SK-N-SH (cell line): ENCODE measurements at regions not wholly inside any gene's neighbourhood (a gene's known extent, or its start where the extent isn't known, plus 50 kb on each side); places are given as distances from the start of the nearest gene placed in this dataset.

Experiments used
- CTCF ChIA-PET: fragments of 300-600, 350-600 bp; formaldehyde crosslinking; extraction: SDS; loops from one replicate; lab custom pipeline; 2021; lab: Yijun Ruan, JAX
- POLR2A ChIA-PET: fragments of 350-600 bp; sonication (Branson Sonifier 250); formaldehyde crosslinking; extraction: SDS; loops from one replicate; lab custom pipeline; 2020; ENCODE audit warnings: antibody characterized with exemption, inconsistent platforms; lab: Yijun Ruan, JAX
- DNase-seq: peaks from one replicate; pipeline ENCODE4 v3.0.0; 2012
- H2AFZ ChIP-seq: fragments of 200-600 bp; sonication (generic); 2 replicates; pipeline ENCODE4 v1.8.1; 2016; ENCODE audit warnings: antibody characterized with exemption, mild to moderate bottlenecking, low read depth
- H3F3A ChIP-seq: fragments of 200-600 bp; sonication (generic); replicated peaks from 2 replicates; pipeline ENCODE3; 2016; ENCODE audit warnings: antibody characterized with exemption, mild to moderate bottlenecking; ENCODE audit not compliant: insufficient read depth
- H3K27ac ChIP-seq, 2 experiments: fragments of 200-500 bp in 1 of 2; fragments of 200-600 bp in 1 of 2; sonication (Bioruptor generic) in 1 of 2; sonication (generic), shearing (Covaris generic) in 1 of 2; 2 replicates each; pipeline versions ENCODE4 v1.5.1 to v1.6.1; 2014 to 2016; ENCODE audit warnings: low read depth in 2 of 2, inconsistent platforms in 1 of 2, low read length in 1 of 2, mild to moderate bottlenecking in 1 of 2, mixed read lengths in 1 of 2
- H3K27me3 ChIP-seq: fragments of 200-600 bp; sonication (generic), shearing (Covaris generic); 2 replicates; pipeline ENCODE4 v1.6.1; 2016; ENCODE audit warnings: mixed run types; ENCODE audit not compliant: insufficient read depth
- H3K36me3 ChIP-seq, 2 experiments: fragments of 200-500 bp in 1 of 2; fragments of 200-600 bp in 1 of 2; sonication (Bioruptor generic) in 1 of 2; sonication (generic) in 1 of 2; replicated peaks in 1 of 2; 2 replicates each; pipeline versions ENCODE3 to v1.5.1; 2014 to 2016; ENCODE audit warnings: low read length in 1 of 2, mild to moderate bottlenecking in 1 of 2; ENCODE audit not compliant: insufficient read depth in 2 of 2, control insufficient read depth in 1 of 2
- H3K4me1 ChIP-seq, 2 experiments: fragments of 200-500 bp in 1 of 2; fragments of 200-600 bp in 1 of 2; sonication (Bioruptor generic) in 1 of 2; sonication (generic), shearing (Covaris generic) in 1 of 2; 2 replicates each; pipeline versions ENCODE4 v1.5.1 to v1.6.1; 2014 to 2016; ENCODE audit warnings: low read depth in 1 of 2, low read length in 1 of 2, mixed run types in 1 of 2; ENCODE audit not compliant: insufficient read depth in 2 of 2, control insufficient read depth in 1 of 2
- H3K4me2 ChIP-seq: fragments of 200-600 bp; sonication (generic), shearing (Covaris generic); 2 replicates; pipeline ENCODE4 v1.6.1; 2017; ENCODE audit warnings: mixed run types
- H3K4me3 ChIP-seq, 2 experiments: fragments of 200-500 bp in 1 of 2; fragments of 200-600 bp in 1 of 2; sonication (Bioruptor generic) in 1 of 2; sonication (generic), shearing (Covaris generic) in 1 of 2; 2 replicates each; pipeline versions ENCODE4 v1.5.1 to v1.8.1; 2014 to 2016; ENCODE audit warnings: low read depth in 2 of 2, inconsistent platforms in 1 of 2, low read length in 1 of 2, mild to moderate bottlenecking in 1 of 2, mixed read lengths in 1 of 2, moderate library complexity in 1 of 2
- H3K79me2 ChIP-seq: fragments of 200-600 bp; sonication (generic); 2 replicates; pipeline ENCODE4 v1.8.1; 2017; ENCODE audit warnings: mild to moderate bottlenecking; ENCODE audit not compliant: insufficient read depth
- H3K9ac ChIP-seq: fragments of 200-600 bp; sonication (generic); 2 replicates; pipeline ENCODE4 v1.6.1; 2017; ENCODE audit warnings: mixed run types
- H3K9me2 ChIP-seq: fragments of 200-600 bp; sonication (generic); 2 replicates; pipeline ENCODE4 v1.6.1; 2017; ENCODE audit warnings: mixed run types
- H3K9me3 ChIP-seq: fragments of 200-600 bp; sonication (generic); 2 replicates; pipeline ENCODE4 v1.6.1; 2017; ENCODE audit warnings: mixed run types, mild to moderate bottlenecking, moderate library complexity
- H4K20me1 ChIP-seq: fragments of 200-600 bp; sonication (generic); 2 replicates; pipeline ENCODE4 v1.6.1; 2017; ENCODE audit warnings: mild to moderate bottlenecking, mixed run types; ENCODE audit not compliant: insufficient read depth
- CHD2 ChIP-seq: fragments of 150-350 bp; IDR thresholded peaks from 2 replicates; pipeline ENCODE4 v1.6.1; 2018; ENCODE audit warnings: low read length; ENCODE audit not compliant: partially characterized antibody
- EZH2phosphoT487 ChIP-seq: fragments of 200-600 bp; sonication (generic); IDR thresholded peaks from 2 replicates; pipeline ENCODE4 v1.6.1; 2017; ENCODE audit warnings: low read depth, mixed run types, mild to moderate bottlenecking, antibody characterized with exemption, moderate library complexity, borderline replicate concordance
- FOXJ3 ChIP-seq: sonication (generic); formaldehyde crosslinking; IDR thresholded peaks from 2 replicates; pipeline ENCODE4 v1.5.1; 2020; ENCODE audit warnings: mild to moderate bottlenecking, missing genetic modification reagents
- GABPA ChIP-seq: IDR thresholded peaks from 2 replicates; pipeline ENCODE4 v1.4.0; 2012; ENCODE audit warnings: low read depth, mild to moderate bottlenecking
- JUND ChIP-seq: IDR thresholded peaks from 2 replicates; pipeline ENCODE4 v1.4.0; 2012
- MAX ChIP-seq: IDR thresholded peaks from 2 replicates; pipeline ENCODE4 v1.4.0; 2012; ENCODE audit warnings: low read depth
- MEF2A ChIP-seq: IDR thresholded peaks from 2 replicates; pipeline ENCODE4 v1.4.0; 2012; ENCODE audit warnings: low read depth, borderline replicate concordance
- NFIC ChIP-seq: IDR thresholded peaks from 2 replicates; pipeline ENCODE4 v1.4.0; 2012; ENCODE audit warnings: borderline replicate concordance
- NRF1 ChIP-seq: IDR thresholded peaks from 2 replicates; pipeline ENCODE4 v1.6.1; 2012; ENCODE audit warnings: low read depth, mild to moderate bottlenecking, low read length
- PBX3 ChIP-seq: IDR thresholded peaks from 2 replicates; pipeline ENCODE4; 2012
- RAD21 ChIP-seq: IDR thresholded peaks from 2 replicates; pipeline ENCODE4 v1.6.1; 2012; ENCODE audit warnings: mild to moderate bottlenecking, low read length
- RCOR1 ChIP-seq: fragments of 150-350 bp; IDR thresholded peaks from 2 replicates; pipeline ENCODE4 v1.6.1; 2017; ENCODE audit warnings: antibody characterized with exemption, low read length
- SIN3A ChIP-seq: IDR thresholded peaks from 2 replicates; pipeline ENCODE4 v1.6.1; 2012; ENCODE audit warnings: low read depth, mild to moderate bottlenecking, low read length, moderate library complexity, borderline replicate concordance
- TCF12 ChIP-seq: IDR thresholded peaks from 2 replicates; pipeline ENCODE4 v1.4.0; 2012
- TF ChIP-seq, protein P1 (sequence below): IDR thresholded peaks from 2 replicates; pipeline ENCODE4 v1.6.1; 2012; ENCODE audit warnings: mild to moderate bottlenecking, low read depth, low read length, moderate library complexity
- TF ChIP-seq, protein P2 (sequence below): fragments of 200-600 bp; sonication (generic); IDR thresholded peaks from 2 replicates; pipeline ENCODE4 v1.6.1; 2017; ENCODE audit warnings: antibody characterized with exemption, mild to moderate bottlenecking, moderate library complexity
- TF ChIP-seq, protein P3 (sequence below): IDR thresholded peaks from 2 replicates; pipeline ENCODE4 v1.4.0; 2012; ENCODE audit warnings: low read depth, borderline replicate concordance

GRCh38 chr7:115805458-115805857 lies 225.1 kb downstream of the TFEC start (continued):
- no peak for TF ChIP-seq RCOR1

DNA sequence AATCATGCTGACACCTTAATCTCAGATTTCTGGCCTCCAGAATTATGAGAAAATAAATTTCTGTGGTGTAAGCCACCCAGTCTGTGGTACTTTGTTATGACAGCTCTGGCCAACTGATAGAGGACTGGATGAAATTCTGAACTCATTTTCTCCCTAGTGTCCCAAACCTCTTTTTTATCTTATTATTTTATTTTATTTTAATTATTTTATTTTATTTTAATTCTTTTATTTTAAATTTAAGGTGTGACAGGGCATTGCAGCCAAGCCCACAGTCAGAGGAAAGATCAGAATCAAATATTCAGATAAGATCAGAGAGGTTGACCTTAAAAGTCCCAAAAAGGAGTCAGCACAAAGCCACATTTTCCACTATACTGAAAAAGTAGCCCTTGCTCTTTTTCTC lies 228.1 kb downstream of the TFEC start:
- H3K4me2 ChIP-seq, result no peak overlapping the region
- POLR2A ChIA-PET, result no interaction called here
- CTCF ChIA-PET, result interaction anchor here (0.7 kb wide), 1 partner anchor 101 kb away, joined by 3 read pairs; no protein-coding TSS in a partner anchor

More for the DNA sequence above, 228.1 kb downstream of the TFEC start:
- Histone ChIP-seq H3K4me3 (no peak overlapping the region), H3K9ac (no peak overlapping the region), H3K27me3 (0 out of 2 replicates have a peak, but pooled peaks cover 5% of the 10 kb centered on the region), H3K36me3 (no peaks in the 10 kb centered on the region), H4K20me1 (no peaks in the 10 kb centered on the region), H3K9me3 (no peaks in the 10 kb centered on the region), H3K9me2 (no peaks in the 10 kb centered on the region), H2AFZ (no peak overlapping the region), H3K4me1 (no peaks in the 10 kb centered on the region), H3K27ac (no peak overlapping the region), H3K79me2 (no peaks in the 10 kb centered on the region)
- DNase-seq, result no peak
- TF ChIP-seq CHD2, result no peak
- TF ChIP-seq PBX3, result no peak
- TF ChIP-seq, protein P1, sequence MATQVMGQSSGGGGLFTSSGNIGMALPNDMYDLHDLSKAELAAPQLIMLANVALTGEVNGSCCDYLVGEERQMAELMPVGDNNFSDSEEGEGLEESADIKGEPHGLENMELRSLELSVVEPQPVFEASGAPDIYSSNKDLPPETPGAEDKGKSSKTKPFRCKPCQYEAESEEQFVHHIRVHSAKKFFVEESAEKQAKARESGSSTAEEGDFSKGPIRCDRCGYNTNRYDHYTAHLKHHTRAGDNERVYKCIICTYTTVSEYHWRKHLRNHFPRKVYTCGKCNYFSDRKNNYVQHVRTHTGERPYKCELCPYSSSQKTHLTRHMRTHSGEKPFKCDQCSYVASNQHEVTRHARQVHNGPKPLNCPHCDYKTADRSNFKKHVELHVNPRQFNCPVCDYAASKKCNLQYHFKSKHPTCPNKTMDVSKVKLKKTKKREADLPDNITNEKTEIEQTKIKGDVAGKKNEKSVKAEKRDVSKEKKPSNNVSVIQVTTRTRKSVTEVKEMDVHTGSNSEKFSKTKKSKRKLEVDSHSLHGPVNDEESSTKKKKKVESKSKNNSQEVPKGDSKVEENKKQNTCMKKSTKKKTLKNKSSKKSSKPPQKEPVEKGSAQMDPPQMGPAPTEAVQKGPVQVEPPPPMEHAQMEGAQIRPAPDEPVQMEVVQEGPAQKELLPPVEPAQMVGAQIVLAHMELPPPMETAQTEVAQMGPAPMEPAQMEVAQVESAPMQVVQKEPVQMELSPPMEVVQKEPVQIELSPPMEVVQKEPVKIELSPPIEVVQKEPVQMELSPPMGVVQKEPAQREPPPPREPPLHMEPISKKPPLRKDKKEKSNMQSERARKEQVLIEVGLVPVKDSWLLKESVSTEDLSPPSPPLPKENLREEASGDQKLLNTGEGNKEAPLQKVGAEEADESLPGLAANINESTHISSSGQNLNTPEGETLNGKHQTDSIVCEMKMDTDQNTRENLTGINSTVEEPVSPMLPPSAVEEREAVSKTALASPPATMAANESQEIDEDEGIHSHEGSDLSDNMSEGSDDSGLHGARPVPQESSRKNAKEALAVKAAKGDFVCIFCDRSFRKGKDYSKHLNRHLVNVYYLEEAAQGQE, result no peak
- TF ChIP-seq, protein P2, sequence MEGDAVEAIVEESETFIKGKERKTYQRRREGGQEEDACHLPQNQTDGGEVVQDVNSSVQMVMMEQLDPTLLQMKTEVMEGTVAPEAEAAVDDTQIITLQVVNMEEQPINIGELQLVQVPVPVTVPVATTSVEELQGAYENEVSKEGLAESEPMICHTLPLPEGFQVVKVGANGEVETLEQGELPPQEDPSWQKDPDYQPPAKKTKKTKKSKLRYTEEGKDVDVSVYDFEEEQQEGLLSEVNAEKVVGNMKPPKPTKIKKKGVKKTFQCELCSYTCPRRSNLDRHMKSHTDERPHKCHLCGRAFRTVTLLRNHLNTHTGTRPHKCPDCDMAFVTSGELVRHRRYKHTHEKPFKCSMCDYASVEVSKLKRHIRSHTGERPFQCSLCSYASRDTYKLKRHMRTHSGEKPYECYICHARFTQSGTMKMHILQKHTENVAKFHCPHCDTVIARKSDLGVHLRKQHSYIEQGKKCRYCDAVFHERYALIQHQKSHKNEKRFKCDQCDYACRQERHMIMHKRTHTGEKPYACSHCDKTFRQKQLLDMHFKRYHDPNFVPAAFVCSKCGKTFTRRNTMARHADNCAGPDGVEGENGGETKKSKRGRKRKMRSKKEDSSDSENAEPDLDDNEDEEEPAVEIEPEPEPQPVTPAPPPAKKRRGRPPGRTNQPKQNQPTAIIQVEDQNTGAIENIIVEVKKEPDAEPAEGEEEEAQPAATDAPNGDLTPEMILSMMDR, result no peak
- TF ChIP-seq, protein P3, sequence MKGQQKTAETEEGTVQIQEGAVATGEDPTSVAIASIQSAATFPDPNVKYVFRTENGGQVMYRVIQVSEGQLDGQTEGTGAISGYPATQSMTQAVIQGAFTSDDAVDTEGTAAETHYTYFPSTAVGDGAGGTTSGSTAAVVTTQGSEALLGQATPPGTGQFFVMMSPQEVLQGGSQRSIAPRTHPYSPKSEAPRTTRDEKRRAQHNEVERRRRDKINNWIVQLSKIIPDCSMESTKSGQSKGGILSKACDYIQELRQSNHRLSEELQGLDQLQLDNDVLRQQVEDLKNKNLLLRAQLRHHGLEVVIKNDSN, result no peak
- TF ChIP-seq JUND, result no peak
- no peak for TF ChIP-seq FOXJ3 (CRISPR knock-in tag)
- TF ChIP-seq RAD21, result no peak
- no peak for TF ChIP-seq NFIC
- no peak for TF ChIP-seq MEF2A
- no peak for TF ChIP-seq SIN3A
- no peak for TF ChIP-seq TCF12
- TF ChIP-seq GABPA, result no peak
- TF ChIP-seq EZH2phosphoT487, result no peak
- no peak for TF ChIP-seq NRF1
- no peak for TF ChIP-seq MAX
- TF ChIP-seq, all 33 proteins: peak for 0
- H3F3A ChIP-seq, result no peaks in the 10 kb centered on the region
